RKO (cell line): ENCODE measurements at regions not wholly inside any gene's neighbourhood (a gene's known extent, or its start where the extent isn't known, plus 50 kb on each side); places are given as distances from the start of the nearest gene placed in this dataset.
A peak's percentile ranks its signal among the peaks of the same experiment; 100 is the strongest.
"Not testable (repeated sequence)": the region's sequence is repeated elsewhere in the genome, so short reads cannot be mapped to it uniquely, and the experiment has no call there.

Experiments used
- DNase-seq: peaks from one replicate; pipeline ENCODE4 v3.0.0-alpha.2; 2016; ENCODE audit warnings: low spot score

- no peak for DNase-seq
Observed at GRCh38 chr2:239831861-239832489, 193.2 kb downstream of the NDUFA10 start.

- DNase-seq, result no peak
Observed at GRCh38 chr2:239831001-239831731, 194.0 kb downstream of the NDUFA10 start.

- DNase-seq, result no peak
Observed at GRCh38 chr2:239830121-239831000, 194.8 kb downstream of the NDUFA10 start.

GRCh38 chr2:239829326-239829725 is 195.8 kb downstream of the NDUFA10 start:
- no peak for DNase-seq

- DNase-seq, result not testable (repeated sequence)
Observed at GRCh38 chr2:239828973-239829275, 196.2 kb downstream of the NDUFA10 start.

- DNase-seq, result no peak
Observed at GRCh38 chr2:239828192-239828972, 196.8 kb downstream of the NDUFA10 start.

GRCh38 chr2:239827523-239827890 is 197.6 kb downstream of the NDUFA10 start:
- DNase-seq, result no peak

GRCh38 chr2:239826786-239827522 is 198.2 kb downstream of the NDUFA10 start:
- DNase-seq, result no peak

- DNase-seq, result no peak
Observed at GRCh38 chr2:239826376-239826775, 198.8 kb downstream of the NDUFA10 start.

GRCh38 chr2:239825705-239825979 is 199.5 kb downstream of the NDUFA10 start:
- no peak for DNase-seq

- DNase-seq, result no peak
Observed at GRCh38 chr2:239824866-239825704, 200.1 kb downstream of the NDUFA10 start.

- peak; percentile 58 for DNase-seq
Observed at GRCh38 chr2:239824046-239824694, 201.0 kb downstream of the NDUFA10 start.

- no peak for DNase-seq
Observed at GRCh38 chr2:239822146-239822831, 202.9 kb downstream of the NDUFA10 start.

GRCh38 chr2:239821694-239822075 is 203.5 kb downstream of the NDUFA10 start:
- no peak for DNase-seq

- no peak for DNase-seq
Observed at GRCh38 chr2:239820836-239821693, 204.1 kb downstream of the NDUFA10 start.

- peak; percentile 40 for DNase-seq
Observed at GRCh38 chr2:239819974-239820555, 205.1 kb downstream of the NDUFA10 start.

GRCh38 chr2:239819091-239819973 is 205.8 kb downstream of the NDUFA10 start:
- peak; percentile 65 for DNase-seq
